Activated T-cell treated with anti-CD3 and anti-CD28 coated beads, Interleukin-2, amount 50 U/mL, for 72 hours (primary cell): ENCODE measurements at regions not wholly inside any gene's neighbourhood (a gene's known extent, or its start where the extent isn't known, plus 50 kb on each side); places are given as distances from the start of the nearest gene placed in this dataset.
"Not testable (repeated sequence)": the region's sequence is repeated elsewhere in the genome, so short reads cannot be mapped to it uniquely, and the experiment has no call there.

Experiments
- ATAC-seq, 2 donors: fragments of 150-1000 bp; cut with Tn5 transposase; replicated peaks in 1 of 2; 2 replicates each; pipeline ENCODE4 v1.10.0; 2021; ENCODE audit warnings: moderate library complexity in 2 of 2, mild to moderate bottlenecking in 1 of 2
- DNase-seq, 2 donors: peaks; one replicate each; pipeline ENCODE4 v3.0.0; 2021 to 2022; ENCODE audit warnings: mixed read lengths in 1 of 2
- H3K27ac Mint-ChIP-seq: one replicate; pipeline ENCODE4 v1.8.0; 2022; ENCODE audit warnings: mild to moderate bottlenecking, moderate library complexity, mixed read lengths
- H3K27me3 Mint-ChIP-seq: one replicate; pipeline ENCODE4 v1.8.0; 2022; ENCODE audit warnings: low read depth, mixed read lengths
- H3K36me3 Mint-ChIP-seq, 2 donors: one replicate each; pipeline ENCODE4 v1.8.0; 2022; ENCODE audit warnings: mixed read lengths in 2 of 2, mild to moderate bottlenecking in 1 of 2; ENCODE audit not compliant: insufficient read depth in 2 of 2
- H3K4me1 Mint-ChIP-seq: one replicate; pipeline ENCODE4 v1.8.0; 2022; ENCODE audit warnings: low read depth, mixed read lengths
- H3K4me3 Mint-ChIP-seq, 2 donors: one replicate each; pipeline ENCODE4 v1.8.0; 2022; ENCODE audit warnings: mild to moderate bottlenecking in 2 of 2, mixed read lengths in 2 of 2, moderate library complexity in 2 of 2
- H3K9me3 Mint-ChIP-seq, 2 donors: one replicate each; pipeline ENCODE4 v1.8.0; 2022; ENCODE audit warnings: mixed read lengths in 2 of 2

- Mint-ChIP-seq H3K9me3 (peaks cover 4 to 5% of the 10 kb centered on the region in 2 donors), H3K36me3 (peaks cover 0 to 2% of the 10 kb centered on the region in 2 donors), H3K4me1 (no peaks in the 10 kb centered on the region), H3K4me3 (no peak overlapping the region), H3K27me3 (no peaks in the 10 kb centered on the region), H3K27ac (no peak overlapping the region)
- DNase-seq: no peak
- ATAC-seq: no peak
These were observed 538.7 kb upstream of the SMIM31 start for GRCh38 chr4:164215113-164215741.

- peaks cover 3% of the 10 kb centered on the region in 2 donors for H3K9me3 Mint-ChIP-seq
- H3K27me3 Mint-ChIP-seq: no peaks in the 10 kb centered on the region
- peaks cover 0 to 2% of the 10 kb centered on the region in 2 donors for H3K36me3 Mint-ChIP-seq
- ATAC-seq (no peak), DNase-seq (no peak)
- H3K4me3 Mint-ChIP-seq: no peak overlapping the region
- no peak overlapping the region for H3K27ac Mint-ChIP-seq
- H3K4me1 Mint-ChIP-seq: no peaks in the 10 kb centered on the region
These were observed 532.3 kb upstream of the SMIM31 start for GRCh38 chr4:164221631-164222030.

- no peaks in the 10 kb centered on the region for H3K36me3 Mint-ChIP-seq
- ATAC-seq (no peak), DNase-seq (no peak)
- no peak overlapping the region for H3K27ac Mint-ChIP-seq
- H3K4me3 Mint-ChIP-seq: no peak overlapping the region
- H3K4me1 Mint-ChIP-seq: no peaks in the 10 kb centered on the region
- no peaks in the 10 kb centered on the region for H3K27me3 Mint-ChIP-seq
- H3K9me3 Mint-ChIP-seq: peaks cover 0 to 4% of the 10 kb centered on the region in 2 donors
These were observed 529.1 kb upstream of the SMIM31 start for GRCh38 chr4:164224871-164225270.

GRCh38 chr4:164229255-164229654 is 524.7 kb upstream of the SMIM31 start:
- Mint-ChIP-seq H3K27ac (no peak overlapping the region), H3K4me1 (no peaks in the 10 kb centered on the region), H3K27me3 (no peaks in the 10 kb centered on the region), H3K9me3 (peaks cover 0 to 4% of the 10 kb centered on the region in 2 donors), H3K36me3 (no peaks in the 10 kb centered on the region), H3K4me3 (no peak overlapping the region)
- no peak for ATAC-seq
- DNase-seq: no peak

- Mint-ChIP-seq H3K4me3 (no peak overlapping the region), H3K36me3 (no peaks in the 10 kb centered on the region), H3K9me3 (no peaks in the 10 kb centered on the region), H3K27ac (no peak overlapping the region), H3K27me3 (no peaks in the 10 kb centered on the region), H3K4me1 (no peaks in the 10 kb centered on the region)
- ATAC-seq: no peak
- DNase-seq: no peak
These were observed 514.5 kb upstream of the SMIM31 start for GRCh38 chr4:164239433-164239832.

- DNase-seq: no peak
- no peak for ATAC-seq
- Mint-ChIP-seq H3K4me3 (no peak overlapping the region), H3K4me1 (no peaks in the 10 kb centered on the region), H3K27ac (no peak overlapping the region), H3K36me3 (no peaks in the 10 kb centered on the region), H3K9me3 (no peaks in the 10 kb centered on the region), H3K27me3 (no peaks in the 10 kb centered on the region)
These were observed 514.0 kb upstream of the SMIM31 start for GRCh38 chr4:164239976-164240375.

- no peaks in the 10 kb centered on the region for H3K36me3 Mint-ChIP-seq
- no peaks in the 10 kb centered on the region for H3K27me3 Mint-ChIP-seq
- no peaks in the 10 kb centered on the region for H3K4me1 Mint-ChIP-seq
- H3K9me3 Mint-ChIP-seq: no peaks in the 10 kb centered on the region
- ATAC-seq (no peak), DNase-seq (no peak)
- H3K4me3 Mint-ChIP-seq: no peak overlapping the region
- H3K27ac Mint-ChIP-seq: no peak overlapping the region
These were observed 502.7 kb upstream of the SMIM31 start for GRCh38 chr4:164251257-164251656.

- H3K4me1 Mint-ChIP-seq: no peaks in the 10 kb centered on the region
- H3K27me3 Mint-ChIP-seq: no peaks in the 10 kb centered on the region
- no peak for ATAC-seq
These were observed 501.6 kb upstream of the SMIM31 start for GRCh38 chr4:164252286-164252685.

GRCh38 chr4:164261831-164262230 is 492.1 kb upstream of the SMIM31 start:
- ATAC-seq (no peak), DNase-seq (no peak)
- Mint-ChIP-seq H3K36me3 (no peaks in the 10 kb centered on the region), H3K4me1 (no peaks in the 10 kb centered on the region), H3K27me3 (no peaks in the 10 kb centered on the region), H3K27ac (no peak overlapping the region), H3K4me3 (no peak overlapping the region), H3K9me3 (no peaks in the 10 kb centered on the region)

More at GRCh38 chr4:164252286-164252685, 501.6 kb upstream of the SMIM31 start:
- DNase-seq: no peak
- H3K36me3 Mint-ChIP-seq: no peaks in the 10 kb centered on the region
- H3K4me3 Mint-ChIP-seq: no peak overlapping the region
- H3K27ac Mint-ChIP-seq: no peak overlapping the region
- H3K9me3 Mint-ChIP-seq: no peaks in the 10 kb centered on the region

- not testable (repeated sequence) for ATAC-seq, DNase-seq, H3K36me3 Mint-ChIP-seq, H3K9me3 Mint-ChIP-seq, H3K4me1 Mint-ChIP-seq, H3K27me3 Mint-ChIP-seq, H3K4me3 Mint-ChIP-seq, H3K27ac Mint-ChIP-seq
These were observed 491.4 kb upstream of the SMIM31 start for GRCh38 chr4:164262508-164262907.

GRCh38 chr4:164277414-164277813 is 476.5 kb upstream of the SMIM31 start:
- not testable (repeated sequence) for H3K4me1 Mint-ChIP-seq, H3K36me3 Mint-ChIP-seq, DNase-seq, H3K4me3 Mint-ChIP-seq, H3K9me3 Mint-ChIP-seq, H3K27ac Mint-ChIP-seq, ATAC-seq, H3K27me3 Mint-ChIP-seq

- Mint-ChIP-seq H3K4me1 (no peaks in the 10 kb centered on the region), H3K9me3 (peaks cover 0 to 1% of the 10 kb centered on the region in 2 donors), H3K27ac (no peak overlapping the region), H3K36me3 (no peaks in the 10 kb centered on the region), H3K27me3 (no peaks in the 10 kb centered on the region), H3K4me3 (no peak overlapping the region)
- no peak for ATAC-seq
- DNase-seq: no peak
These were observed 466.8 kb upstream of the SMIM31 start for GRCh38 chr4:164287173-164287572.

- Mint-ChIP-seq H3K27ac (no peak overlapping the region), H3K27me3 (no peaks in the 10 kb centered on the region), H3K4me3 (no peak overlapping the region), H3K4me1 (no peaks in the 10 kb centered on the region), H3K36me3 (no peaks in the 10 kb centered on the region), H3K9me3 (peaks cover 0 to 1% of the 10 kb centered on the region in 2 donors)
- DNase-seq: no peak
- no peak for ATAC-seq
These were observed 465.4 kb upstream of the SMIM31 start for GRCh38 chr4:164288578-164288977.

GRCh38 chr4:164293203-164293602 is 460.7 kb upstream of the SMIM31 start:
- no peak overlapping the region for H3K4me3 Mint-ChIP-seq
- ATAC-seq (no peak), DNase-seq (no peak)
- no peaks in the 10 kb centered on the region for H3K9me3 Mint-ChIP-seq
- no peaks in the 10 kb centered on the region for H3K4me1 Mint-ChIP-seq
- no peaks in the 10 kb centered on the region for H3K36me3 Mint-ChIP-seq
- H3K27me3 Mint-ChIP-seq: no peaks in the 10 kb centered on the region
- no peak overlapping the region for H3K27ac Mint-ChIP-seq
